ENCODE measurements at regions not wholly inside any gene's neighbourhood (a gene's known extent, or its start where the extent isn't known, plus 50 kb on each side); places are given as distances from the start of the nearest gene placed in this dataset.

- H3K27me3 ChIP-seq: no peaks in the 10 kb centered on the region
- no peaks in the 10 kb centered on the region for H3K9me3 ChIP-seq
- WGBS, 2 donors: 59 to 64% methylated on average over 2 of the region's 2 CpGs
- no peak for DNase-seq
- H3K4me3 ChIP-seq: no peak overlapping the region
- intact Hi-C loops (cut with DNase I; ENCODE audit: low total_unique reads): no loop called here
- no peaks in the 10 kb centered on the region for H3K4me1 ChIP-seq
- H3K36me3 ChIP-seq (ENCODE audit: low read depth, missing control alignments): no peaks in the 10 kb centered on the region
- TF ChIP-seq POLR2A (IDR thresholded peaks at IDR 0.05): no peak
- TF ChIP-seq CTCF (IDR thresholded peaks at IDR 0.05): no peak
- H3K27ac ChIP-seq: no peak overlapping the region
These were observed 328.3 kb upstream of the RPS6KA3 start for GRCh38 chrX:20594985-20595384.

GRCh38 chrX:20593836-20594235 lies 327.1 kb upstream of the RPS6KA3 start:
- intact Hi-C loops (cut with DNase I; ENCODE audit: low total_unique reads): no loop called here
- H3K27ac ChIP-seq: no peak overlapping the region
- 85 to 88% methylated on average over 2 of the region's 2 CpGs for WGBS, 2 donors
- no peaks in the 10 kb centered on the region for H3K4me1 ChIP-seq
- no peak overlapping the region for H3K4me3 ChIP-seq
- no peaks in the 10 kb centered on the region for H3K36me3 ChIP-seq (ENCODE audit: low read depth, missing control alignments)
- no peaks in the 10 kb centered on the region for H3K27me3 ChIP-seq
- TF ChIP-seq CTCF (IDR thresholded peaks at IDR 0.05): no peak
- TF ChIP-seq POLR2A (IDR thresholded peaks at IDR 0.05): no peak
- H3K9me3 ChIP-seq: no peaks in the 10 kb centered on the region
- no peak for DNase-seq

GRCh38 chrX:20593402-20593801 lies 326.7 kb upstream of the RPS6KA3 start:
- Histone ChIP-seq H3K4me1 (no peaks in the 10 kb centered on the region), H3K9me3 (no peaks in the 10 kb centered on the region), H3K4me3 (no peak overlapping the region), H3K27ac (no peak overlapping the region), H3K36me3 (ENCODE audit: low read depth, missing control alignments) (no peaks in the 10 kb centered on the region), H3K27me3 (no peaks in the 10 kb centered on the region)
- WGBS, 2 donors: 89% methylated on average over 2 of the region's 2 CpGs; no CpG with 5 or more reads in 1 of the 2 donors
- TF ChIP-seq POLR2A (IDR thresholded peaks at IDR 0.05) (no peak), CTCF (IDR thresholded peaks at IDR 0.05) (no peak)
- intact Hi-C loops (cut with DNase I; ENCODE audit: low total_unique reads): no loop called here
- no peak for DNase-seq

GRCh38 chrX:20591246-20591645 lies 324.5 kb upstream of the RPS6KA3 start:
- 90% methylated on average over 2 of the region's 2 CpGs; no CpG with 5 or more reads in 1 of the 2 donors for WGBS, 2 donors
- Histone ChIP-seq H3K27ac (no peak overlapping the region), H3K4me1 (no peaks in the 10 kb centered on the region), H3K9me3 (no peaks in the 10 kb centered on the region), H3K27me3 (no peaks in the 10 kb centered on the region), H3K36me3 (ENCODE audit: low read depth, missing control alignments) (no peaks in the 10 kb centered on the region), H3K4me3 (no peak overlapping the region)
- intact Hi-C loops (cut with DNase I; ENCODE audit: low total_unique reads): no loop called here
- TF ChIP-seq POLR2A (IDR thresholded peaks at IDR 0.05) (no peak), CTCF (IDR thresholded peaks at IDR 0.05) (no peak)
- DNase-seq: no peak

- 31 to 56% methylated on average over 2 of the region's 2 CpGs for WGBS, 2 donors
- no peak for TF ChIP-seq POLR2A (IDR thresholded peaks at IDR 0.05)
- no peak for TF ChIP-seq CTCF (IDR thresholded peaks at IDR 0.05)
- Histone ChIP-seq H3K36me3 (ENCODE audit: low read depth, missing control alignments) (no peaks in the 10 kb centered on the region), H3K27me3 (no peaks in the 10 kb centered on the region), H3K4me1 (no peaks in the 10 kb centered on the region), H3K27ac (no peak overlapping the region), H3K9me3 (no peaks in the 10 kb centered on the region), H3K4me3 (no peak overlapping the region)
- DNase-seq: no peak
- intact Hi-C loops (cut with DNase I; ENCODE audit: low total_unique reads): no loop called here
These were observed 319.1 kb upstream of the RPS6KA3 start for GRCh38 chrX:20585782-20586181.
